HG03378 (cell line): ENCODE measurements at regions not wholly inside any gene's neighbourhood (a gene's known extent, or its start where the extent isn't known, plus 50 kb on each side); places are given as distances from the start of the nearest gene placed in this dataset.

Source experiments
- ATAC-seq: cut with Tn5 transposase; IDR thresholded peaks from one replicate; pipeline ENCODE4 v1.9.1; 2021; ENCODE audit warnings: mild to moderate bottlenecking, moderate library complexity; ENCODE audit not compliant: unreplicated experiment

- no peak for ATAC-seq
Measured at GRCh38 chr5:4542145-4542778, 597.9 kb upstream of the ADAMTS16 start.

DNA sequence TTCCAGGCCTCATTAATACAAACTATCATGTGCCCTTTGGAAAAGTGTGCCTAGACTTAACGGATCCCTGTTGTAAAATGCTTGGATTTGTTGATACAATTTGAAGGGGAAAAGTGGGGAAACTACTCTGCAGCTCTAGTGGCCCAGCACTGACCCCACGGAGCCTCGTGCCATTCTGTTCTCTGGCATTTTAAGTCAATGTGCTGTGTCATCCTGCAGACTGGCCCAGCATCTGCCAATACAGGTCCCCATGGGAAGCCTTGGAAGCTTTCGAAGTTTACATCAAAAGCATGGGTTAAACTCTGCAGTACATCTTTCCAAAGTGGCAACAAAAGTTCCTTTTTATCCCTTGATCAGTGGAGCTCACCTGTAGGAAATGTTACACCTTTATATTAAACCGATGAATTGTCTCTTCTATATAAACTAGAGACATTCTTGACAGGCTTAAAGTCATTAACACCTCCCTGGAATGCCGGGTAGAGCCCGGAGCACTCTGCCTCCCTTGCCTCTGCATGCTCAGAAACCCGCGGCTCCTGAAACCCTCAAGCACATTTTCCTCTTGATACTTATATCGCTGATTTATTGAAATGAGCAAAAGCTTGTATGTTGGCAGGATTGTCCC lies 596.0 kb upstream of the ADAMTS16 start:
- no peak for ATAC-seq

DNA sequence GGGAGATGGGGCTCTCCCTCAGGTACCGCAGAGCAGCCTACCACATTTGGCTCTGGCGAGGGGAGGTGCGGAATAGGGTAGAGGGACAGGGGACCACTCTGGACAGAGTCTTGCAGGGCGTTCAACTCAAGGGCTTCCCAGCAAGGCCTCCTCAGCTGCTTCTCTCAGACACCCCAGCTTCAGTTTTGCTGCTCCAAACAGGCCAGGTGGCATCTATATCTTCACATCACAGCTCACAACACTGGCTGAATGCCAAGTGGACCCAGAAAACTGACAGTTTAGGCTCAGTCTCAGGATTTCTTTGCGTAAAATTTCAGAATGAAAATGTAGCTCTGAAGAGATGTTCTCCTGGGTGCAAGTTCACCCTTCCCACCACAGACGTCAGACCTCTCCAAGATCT lies 592.6 kb upstream of the ADAMTS16 start:
- ATAC-seq: no peak

- no peak for ATAC-seq
Measured at GRCh38 chr5:4548341-4548740, 591.8 kb upstream of the ADAMTS16 start.

DNA sequence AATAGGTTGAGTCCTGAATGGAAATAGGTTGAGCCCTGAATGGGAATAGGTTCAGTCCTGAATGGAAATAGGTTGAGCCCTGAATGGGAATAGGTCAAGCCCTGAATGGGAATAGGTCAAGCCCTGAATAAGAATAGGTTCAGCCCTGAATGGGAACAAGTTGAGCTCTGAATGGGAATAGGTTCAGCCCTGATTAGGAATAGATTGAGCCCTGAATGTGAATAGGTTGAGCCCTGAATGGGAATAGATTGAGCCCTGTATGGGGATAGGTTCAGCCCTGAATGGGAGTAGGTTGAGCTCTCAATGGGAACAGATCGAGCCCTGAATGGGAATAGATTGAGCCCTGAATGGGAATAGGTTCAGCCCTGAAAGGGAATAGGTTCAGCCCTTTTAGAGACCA lies 590.8 kb upstream of the ADAMTS16 start:
- no peak for ATAC-seq

DNA sequence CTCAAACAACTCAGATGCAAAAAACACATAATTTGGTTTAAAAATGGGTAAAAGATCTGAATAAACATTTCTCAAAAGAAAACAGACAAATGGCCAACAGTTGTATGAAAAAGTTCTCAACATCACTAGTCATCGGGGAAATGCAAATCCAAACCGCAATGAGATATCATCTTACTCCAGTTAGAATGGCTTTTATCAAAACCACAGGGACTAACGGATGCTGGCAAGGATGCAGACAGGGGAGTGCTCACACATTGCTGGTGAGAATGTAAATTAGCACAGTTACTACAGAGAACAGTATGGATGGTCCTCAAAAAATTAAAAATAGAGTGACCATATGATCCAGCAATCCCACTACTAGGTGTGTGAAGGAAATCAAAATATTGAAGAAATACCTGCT lies 589.1 kb upstream of the ADAMTS16 start:
- ATAC-seq: no peak

DNA sequence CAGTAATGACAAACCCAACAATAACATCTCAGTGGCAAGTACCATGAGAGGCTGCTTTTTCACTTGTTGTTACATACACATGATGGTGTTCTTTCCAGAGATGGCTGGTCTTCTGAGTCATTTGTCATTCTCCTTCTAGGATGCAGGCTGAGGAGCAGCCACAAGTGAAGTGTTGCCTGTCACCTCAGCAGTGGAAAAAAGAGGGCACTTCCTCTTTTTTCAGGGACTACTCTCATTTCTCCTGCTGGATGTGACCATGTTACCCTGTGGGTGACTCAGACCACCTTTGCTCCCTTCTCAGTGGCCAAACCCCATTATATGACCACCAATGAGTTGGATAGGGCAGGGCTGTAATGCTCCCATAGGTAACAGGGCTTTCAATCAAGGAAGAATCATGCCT lies 587.0 kb upstream of the ADAMTS16 start:
- ATAC-seq: no peak

GRCh38 chr5:4553978-4554377 lies 586.2 kb upstream of the ADAMTS16 start:
- no peak for ATAC-seq

GRCh38 chr5:4555725-4556285 lies 584.3 kb upstream of the ADAMTS16 start:
- ATAC-seq: no peak

DNA sequence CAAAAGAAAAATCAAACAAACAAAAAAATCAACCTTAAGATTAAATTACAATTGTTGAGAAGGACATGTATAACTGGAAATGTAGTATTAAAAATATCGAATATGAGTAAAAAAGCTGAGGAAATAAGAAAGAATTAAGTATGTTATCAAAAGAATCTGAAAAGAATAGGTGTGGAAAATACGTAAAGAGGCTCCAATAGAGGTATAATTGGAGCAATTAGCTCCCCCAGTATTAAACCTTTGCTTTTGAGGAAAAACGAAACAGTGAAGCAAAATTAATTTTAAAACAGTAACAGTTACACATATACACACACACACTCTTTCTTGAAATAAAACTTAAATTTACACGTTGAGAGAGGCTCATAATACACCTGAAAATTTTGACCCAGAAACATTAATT lies 578.7 kb upstream of the ADAMTS16 start:
- no peak for ATAC-seq

DNA sequence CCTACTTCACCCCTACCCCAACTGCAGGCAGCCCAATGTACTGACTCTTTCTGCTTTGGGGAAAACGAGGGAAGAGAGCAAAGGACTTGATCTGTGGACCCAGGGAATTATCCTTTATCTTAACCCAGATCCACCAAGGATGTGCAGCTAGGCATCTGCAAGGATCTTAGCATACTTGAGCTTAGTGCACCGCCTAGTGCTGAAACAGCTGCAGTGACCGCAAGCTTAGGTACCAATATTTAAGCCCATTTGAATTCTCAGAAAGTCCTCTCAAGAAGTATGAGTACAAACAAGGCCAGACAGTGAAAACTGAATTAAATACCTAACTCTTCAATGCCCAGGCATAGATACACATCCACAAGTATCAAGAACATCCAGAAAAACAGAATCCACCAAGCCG lies 576.7 kb upstream of the ADAMTS16 start:
- ATAC-seq: no peak

DNA sequence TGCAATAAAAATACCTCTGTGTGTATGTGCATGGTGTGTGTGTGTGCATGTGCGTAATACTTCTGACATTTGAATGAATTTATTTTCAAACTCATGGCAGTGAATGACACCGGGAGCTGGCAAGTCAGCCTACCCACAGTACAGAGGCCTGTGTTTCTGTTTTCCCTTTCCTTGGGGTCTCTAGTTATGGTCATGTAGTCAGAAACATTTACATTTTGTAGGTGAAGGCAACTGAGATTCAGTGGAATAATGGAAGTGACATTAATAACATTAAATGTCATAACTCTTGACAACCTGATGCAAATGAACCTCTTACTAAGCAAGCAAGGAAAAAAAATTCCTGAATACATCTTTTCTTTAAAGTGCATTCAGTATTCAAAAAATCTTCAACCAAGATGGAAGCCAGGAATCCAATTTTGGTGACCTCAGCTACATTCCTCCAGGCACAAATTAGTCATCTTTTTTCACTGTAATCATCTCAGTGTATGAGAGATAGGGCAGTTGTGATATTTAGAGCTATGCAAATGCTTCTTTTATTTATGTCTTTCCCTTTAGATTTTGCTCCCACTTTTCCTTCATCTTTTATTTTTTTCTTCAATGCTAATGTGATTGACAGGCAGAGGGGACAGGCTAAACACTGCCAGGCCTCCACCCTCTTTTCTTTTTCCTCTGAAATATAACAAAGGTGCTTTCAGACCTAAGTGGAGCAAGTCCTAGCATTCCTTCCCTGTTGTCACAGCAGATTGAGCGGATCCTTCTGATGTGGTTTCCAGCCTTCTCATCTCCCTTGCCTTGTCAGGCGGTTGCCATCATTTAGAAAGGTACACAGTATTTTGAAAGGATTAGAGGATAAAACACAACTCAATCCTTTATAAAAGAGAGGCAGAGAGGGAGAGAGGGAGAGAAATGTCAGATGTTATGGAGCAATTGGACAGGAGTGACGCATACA lies 569.8 kb upstream of the ADAMTS16 start:
- no peak for ATAC-seq

- no peak for ATAC-seq
Measured at GRCh38 chr5:4571248-4571948, 568.7 kb upstream of the ADAMTS16 start.

- ATAC-seq: no peak
Measured at GRCh38 chr5:4572311-4573100, 567.6 kb upstream of the ADAMTS16 start.

DNA sequence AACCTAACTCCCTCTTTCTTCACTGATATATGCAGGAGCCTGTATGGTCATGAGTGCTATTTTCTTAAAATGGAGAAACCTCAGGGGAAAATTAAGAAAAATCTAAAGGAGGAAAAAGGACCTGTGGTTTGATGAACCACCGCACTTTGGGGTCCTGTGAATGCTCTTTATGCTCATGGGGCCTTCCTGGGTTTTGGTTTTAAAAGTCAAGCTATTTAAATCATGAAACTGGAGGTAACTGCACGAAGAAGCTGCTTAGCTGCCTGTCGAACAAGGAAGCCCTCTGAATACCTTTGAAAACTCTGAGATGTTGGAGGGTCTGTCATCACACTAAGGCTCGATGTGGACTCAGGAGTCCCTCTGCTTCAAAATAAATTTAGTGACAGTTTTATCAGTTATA lies 564.5 kb upstream of the ADAMTS16 start:
- no peak for ATAC-seq

DNA sequence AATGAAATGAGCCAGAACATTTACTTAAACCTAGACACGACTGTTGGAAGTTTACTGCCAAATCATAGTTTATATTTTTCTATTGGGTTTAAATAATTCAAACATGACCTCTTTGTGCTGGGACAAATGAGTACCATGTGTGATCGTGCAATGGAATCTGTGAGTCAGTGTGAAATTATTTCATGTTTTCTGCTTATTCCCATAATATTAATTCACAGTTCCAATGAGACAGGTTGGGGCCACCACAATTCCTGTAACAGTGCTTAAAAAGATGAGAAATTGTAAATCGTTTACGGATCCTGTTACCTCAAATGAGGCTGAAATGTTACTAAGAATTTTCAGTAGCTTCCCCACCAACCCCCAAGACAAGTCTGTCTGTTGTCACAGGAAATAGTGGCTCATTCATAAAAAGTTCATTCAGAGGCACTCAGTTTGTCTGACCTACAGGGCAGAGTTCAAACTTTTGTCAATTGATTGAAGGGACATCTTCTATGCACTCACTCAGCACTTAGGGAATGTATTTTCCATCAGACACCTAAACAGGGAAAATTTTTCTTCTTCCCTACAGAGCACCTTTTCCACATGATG lies 563.9 kb upstream of the ADAMTS16 start:
- ATAC-seq: no peak

- ATAC-seq: no peak
Measured at GRCh38 chr5:4576908-4577307, 563.2 kb upstream of the ADAMTS16 start.

- no peak for ATAC-seq
Measured at GRCh38 chr5:4579679-4580078, 560.5 kb upstream of the ADAMTS16 start.

GRCh38 chr5:4580772-4581171 lies 559.4 kb upstream of the ADAMTS16 start:
- ATAC-seq: no peak

DNA sequence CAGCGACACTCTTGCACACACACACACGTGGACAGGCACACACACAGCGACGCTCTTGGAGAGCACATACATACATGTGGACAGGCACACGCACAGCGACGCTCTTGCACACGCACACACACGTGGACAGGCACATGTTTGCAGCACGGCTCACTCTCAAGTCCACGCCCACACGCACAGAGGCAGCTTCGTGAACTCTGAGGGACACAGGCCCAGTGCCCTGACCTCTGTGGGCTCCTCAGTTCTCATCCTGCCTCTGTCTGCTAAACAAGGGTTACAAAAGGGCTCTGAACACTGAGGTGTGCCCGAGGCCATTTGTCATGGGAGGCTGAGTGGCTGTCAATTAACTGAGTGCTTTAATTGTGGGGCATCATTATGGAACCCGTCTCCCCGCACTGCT lies 558.8 kb upstream of the ADAMTS16 start:
- no peak for ATAC-seq
